ENCODE measurements at regions not wholly inside any gene's neighbourhood (a gene's known extent, or its start where the extent isn't known, plus 50 kb on each side); places are given as distances from the start of the nearest gene placed in this dataset.

DNA sequence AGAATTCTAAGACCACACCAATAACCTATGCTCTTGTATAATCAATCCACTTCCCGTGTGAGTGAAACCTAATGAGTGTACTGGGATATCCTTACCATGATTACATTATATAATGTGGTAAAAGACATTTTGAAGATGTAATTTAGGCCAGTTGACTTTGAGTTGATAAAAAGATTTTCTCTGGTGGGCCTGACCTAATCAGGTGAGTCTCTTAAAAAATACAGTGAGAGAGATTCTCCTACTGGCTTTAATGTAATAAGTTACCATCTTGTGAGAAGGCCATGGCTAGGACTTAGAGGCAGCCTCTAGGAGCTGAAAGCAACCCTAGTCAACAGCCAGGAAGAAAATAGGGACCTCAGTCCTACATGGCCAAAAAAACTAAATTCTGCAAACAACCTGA, 847.7 kb upstream of the HS3ST5 start:
- no peak for TF ChIP-seq RFX5 (IDR thresholded peaks at IDR 0.05; ENCODE audit: low read depth, low read length)
- TF ChIP-seq SREBF1 (IDR thresholded peaks at IDR 0.05; ENCODE audit: borderline replicate concordance, low read depth, low read length) = no peak
- TF ChIP-seq, protein P1, sequence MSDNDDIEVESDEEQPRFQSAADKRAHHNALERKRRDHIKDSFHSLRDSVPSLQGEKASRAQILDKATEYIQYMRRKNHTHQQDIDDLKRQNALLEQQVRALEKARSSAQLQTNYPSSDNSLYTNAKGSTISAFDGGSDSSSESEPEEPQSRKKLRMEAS (CRISPR knock-in tag; IDR thresholded peaks at IDR 0.05) = no peak
- TF ChIP-seq MTA3 (IDR thresholded peaks at IDR 0.05; ENCODE audit: borderline replicate concordance) = no peak
- no peak for TF ChIP-seq ZNF12 (CRISPR knock-in tag; IDR thresholded peaks at IDR 0.05)

Data from K562 (cell line).